GM18519 (cell line): ENCODE measurements at regions not wholly inside any gene's neighbourhood (a gene's known extent, or its start where the extent isn't known, plus 50 kb on each side); places are given as distances from the start of the nearest gene placed in this dataset.

ENCODE experiments used
- ATAC-seq: cut with Tn5 transposase; IDR thresholded peaks from one replicate; pipeline ENCODE4 v1.9.1; 2021; ENCODE audit warnings: mild to moderate bottlenecking, moderate library complexity; ENCODE audit not compliant: unreplicated experiment, low FRiP score

GRCh38 chr12:84692071-84692470 is 220.5 kb downstream of the SLC6A15 start:
- ATAC-seq, result no peak

GRCh38 chr12:84691266-84691665 is 221.3 kb downstream of the SLC6A15 start:
- ATAC-seq, result no peak

- no peak for ATAC-seq
These were observed 223.0 kb downstream of the SLC6A15 start for GRCh38 chr12:84689638-84690037.

GRCh38 chr12:84685379-84685778 is 227.2 kb downstream of the SLC6A15 start:
- no peak for ATAC-seq

- ATAC-seq, result no peak
These were observed 235.8 kb downstream of the SLC6A15 start for GRCh38 chr12:84676787-84677186.

GRCh38 chr12:84661786-84662185 is 250.8 kb downstream of the SLC6A15 start:
- ATAC-seq, result no peak

GRCh38 chr12:84660139-84660538 is 252.5 kb downstream of the SLC6A15 start:
- ATAC-seq, result no peak

- no peak for ATAC-seq
These were observed 253.7 kb downstream of the SLC6A15 start for GRCh38 chr12:84658877-84659276.

- no peak for ATAC-seq
These were observed 255.9 kb downstream of the SLC6A15 start for GRCh38 chr12:84656705-84657104.

- no peak for ATAC-seq
These were observed 259.1 kb downstream of the SLC6A15 start for GRCh38 chr12:84653482-84653881.

- ATAC-seq, result no peak
These were observed 264.2 kb downstream of the SLC6A15 start for GRCh38 chr12:84648425-84648824.

GRCh38 chr12:84644908-84645307 is 267.7 kb downstream of the SLC6A15 start:
- ATAC-seq, result no peak

GRCh38 chr12:84643993-84644392 is 268.6 kb downstream of the SLC6A15 start:
- no peak for ATAC-seq

- ATAC-seq, result no peak
These were observed 270.6 kb downstream of the SLC6A15 start for GRCh38 chr12:84641940-84642545.

- ATAC-seq, result no peak
These were observed 273.7 kb downstream of the SLC6A15 start for GRCh38 chr12:84638811-84639368.

GRCh38 chr12:84637926-84638325 is 274.7 kb downstream of the SLC6A15 start:
- no peak for ATAC-seq

GRCh38 chr12:84636801-84637290 is 275.8 kb downstream of the SLC6A15 start:
- ATAC-seq, result no peak

- ATAC-seq, result no peak
These were observed 278.1 kb downstream of the SLC6A15 start for GRCh38 chr12:84634526-84634925.

- ATAC-seq, result no peak
These were observed 280.0 kb downstream of the SLC6A15 start for GRCh38 chr12:84632556-84632955.

- no peak for ATAC-seq
These were observed 281.6 kb downstream of the SLC6A15 start for GRCh38 chr12:84631020-84631419.

- ATAC-seq, result no peak
These were observed 285.0 kb downstream of the SLC6A15 start for GRCh38 chr12:84627593-84627992.

- ATAC-seq, result no peak
These were observed 288.0 kb downstream of the SLC6A15 start for GRCh38 chr12:84624601-84625000.
